ENCODE measurements at regions not wholly inside any gene's neighbourhood (a gene's known extent, or its start where the extent isn't known, plus 50 kb on each side); places are given as distances from the start of the nearest gene placed in this dataset.

DNA sequence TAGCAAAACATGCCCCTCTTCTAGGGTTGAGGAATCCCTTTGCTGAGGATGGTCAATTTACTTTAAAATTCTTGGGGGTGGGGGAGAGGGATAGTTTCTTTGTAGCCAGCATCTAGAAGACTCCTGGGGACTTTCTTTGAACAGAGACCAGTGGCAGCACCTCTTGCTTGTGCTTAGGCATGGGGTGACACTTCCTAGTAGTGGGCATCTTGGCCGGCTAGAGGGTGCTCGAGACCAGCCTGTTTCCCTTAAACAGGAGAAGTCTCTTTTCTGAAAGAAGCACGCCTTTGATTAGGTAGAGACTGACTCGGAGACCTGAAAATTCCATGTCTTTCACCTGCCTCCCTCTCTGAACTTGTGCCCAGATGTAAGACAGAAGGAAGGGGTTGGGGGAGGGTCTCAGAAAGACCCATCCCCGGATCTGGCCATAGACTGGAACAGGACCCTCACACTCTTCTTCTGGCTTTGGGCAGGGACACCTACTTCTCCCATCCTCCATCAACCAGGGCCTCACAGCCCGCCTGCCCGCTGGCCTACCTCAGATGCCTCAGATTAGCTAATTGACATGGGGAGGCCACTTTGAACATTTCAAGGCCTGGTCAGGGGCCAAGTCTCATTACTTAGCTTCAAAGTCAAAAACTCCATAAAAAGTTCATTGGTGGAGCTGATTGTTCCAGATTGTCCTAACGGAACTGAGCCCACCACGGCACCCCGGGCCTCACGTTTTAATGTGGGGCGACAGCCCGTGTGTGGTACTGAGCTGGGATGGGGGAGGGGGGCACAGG, 172.2 kb downstream of the CDC5L start:
- no peak for DNase-seq (ENCODE audit: low read depth, low spot score)

DNA sequence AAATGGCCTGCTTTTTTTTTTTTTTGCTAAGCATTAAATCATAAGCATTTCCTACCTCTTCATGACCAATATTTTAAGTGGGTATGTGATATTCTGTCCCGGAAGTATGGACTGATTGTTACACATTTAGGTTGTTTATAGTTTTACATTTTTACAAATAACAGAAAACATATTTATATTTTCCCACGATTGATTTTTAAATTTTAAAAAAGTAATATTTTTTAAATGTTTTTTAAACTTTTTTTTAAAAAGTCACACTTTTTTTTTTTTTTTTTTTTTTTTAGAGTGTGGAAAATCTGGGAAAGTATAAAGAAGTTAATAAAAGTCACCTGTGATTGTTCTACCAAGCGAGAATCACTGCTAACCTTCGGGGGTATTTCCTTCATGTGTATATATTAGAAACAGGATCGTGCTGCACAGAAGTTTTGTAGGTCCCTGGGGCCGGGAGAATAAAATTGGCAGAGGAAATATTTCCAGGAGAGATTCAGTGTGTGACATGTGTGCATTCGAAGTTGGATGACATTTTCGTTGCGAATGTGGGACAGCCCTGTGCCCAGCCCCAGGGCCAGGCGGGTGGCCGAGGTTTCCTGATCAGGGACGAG, 173.1 kb downstream of the CDC5L start:
- DNase-seq (ENCODE audit: low read depth, low spot score): no peak

- no peak for DNase-seq (ENCODE audit: low read depth, low spot score)
Observed at GRCh38 chr6:44561060-44561623, 173.6 kb downstream of the CDC5L start.

GRCh38 chr6:44561832-44562665, 174.5 kb downstream of the CDC5L start:
- no peak for DNase-seq (ENCODE audit: low read depth, low spot score)

- DNase-seq (ENCODE audit: low read depth, low spot score): no peak
Observed at GRCh38 chr6:44563397-44563796, 175.9 kb downstream of the CDC5L start.

DNA sequence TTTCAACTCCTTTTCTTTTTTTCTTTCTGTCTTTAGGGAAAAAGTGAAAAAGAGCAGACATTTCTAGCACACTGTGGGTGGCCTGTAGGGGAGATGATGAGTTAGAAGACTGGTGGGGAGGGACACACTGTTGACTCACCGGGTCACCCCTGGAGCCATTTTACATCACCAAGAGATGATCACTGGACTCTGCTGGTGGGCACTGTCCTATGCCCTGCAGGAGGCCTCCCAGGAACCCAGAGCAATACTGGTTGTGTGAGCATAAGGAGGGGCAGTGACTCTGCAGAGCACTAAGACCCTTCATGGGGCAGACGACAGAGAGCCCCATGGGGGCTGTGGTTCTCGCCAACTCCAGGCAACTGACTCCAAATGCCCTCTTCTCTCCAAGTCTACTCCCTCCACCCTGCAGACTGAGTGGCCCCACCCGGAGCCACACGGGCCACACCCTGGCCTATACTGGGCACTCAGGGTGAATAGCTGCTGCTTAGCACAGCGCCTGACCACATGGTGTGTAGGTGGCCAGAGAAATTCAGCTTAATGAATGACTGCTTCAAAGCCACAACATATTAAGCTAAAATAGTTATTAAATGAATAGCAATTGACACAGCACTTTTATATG, 177.5 kb downstream of the CDC5L start:
- no peak for DNase-seq (ENCODE audit: low read depth, low spot score)

GRCh38 chr6:44567406-44567805, 179.9 kb downstream of the CDC5L start:
- DNase-seq (ENCODE audit: low read depth, low spot score): no peak

DNA sequence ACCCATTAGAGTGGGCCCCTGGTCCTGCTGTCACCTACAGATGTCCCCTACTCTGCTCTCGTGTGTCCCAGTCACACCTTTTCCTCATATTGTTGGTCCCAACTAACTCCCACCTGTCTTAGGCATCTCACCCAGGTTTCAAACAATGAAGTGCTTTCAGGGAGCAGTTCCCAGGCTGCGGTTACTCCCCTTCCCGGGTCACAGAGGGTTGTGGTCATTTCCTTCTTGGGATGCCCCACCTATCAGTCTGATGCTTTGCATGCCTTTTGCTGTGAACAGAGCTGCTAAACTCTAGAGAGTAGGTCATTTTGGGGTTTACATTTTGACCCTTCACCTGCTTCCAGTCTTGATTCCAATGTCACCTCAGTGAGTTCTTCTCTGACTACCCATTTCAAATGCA, 181.6 kb downstream of the CDC5L start:
- DNase-seq (ENCODE audit: low read depth, low spot score): no peak

- DNase-seq (ENCODE audit: low read depth, low spot score): no peak
Observed at GRCh38 chr6:44569931-44570385, 182.5 kb downstream of the CDC5L start.

DNA sequence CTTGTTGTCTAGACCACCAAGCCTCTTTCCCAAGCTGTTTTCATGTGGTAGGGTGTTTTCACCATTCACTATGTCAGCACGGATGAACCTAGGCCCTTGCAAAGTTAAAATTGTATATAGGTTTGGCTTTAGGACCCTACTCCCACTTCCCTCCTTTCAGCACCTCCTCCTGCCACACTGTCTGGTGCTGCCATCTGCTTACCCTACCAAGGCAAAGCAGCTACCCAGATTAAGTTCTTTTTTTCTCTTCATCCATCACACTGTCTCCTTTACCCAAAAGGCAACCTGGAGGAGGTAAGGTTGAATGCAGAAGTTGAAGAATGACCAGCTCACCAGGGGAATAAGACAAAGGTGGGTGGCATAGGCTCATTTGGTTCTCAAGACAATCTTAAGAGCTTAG, 184.0 kb downstream of the CDC5L start:
- DNase-seq (ENCODE audit: low read depth, low spot score): no peak

GRCh38 chr6:44572346-44572745, 184.8 kb downstream of the CDC5L start:
- DNase-seq (ENCODE audit: low read depth, low spot score): no peak

- DNase-seq (ENCODE audit: low read depth, low spot score): no peak
Observed at GRCh38 chr6:44575644-44576043, 188.1 kb downstream of the CDC5L start.

DNA sequence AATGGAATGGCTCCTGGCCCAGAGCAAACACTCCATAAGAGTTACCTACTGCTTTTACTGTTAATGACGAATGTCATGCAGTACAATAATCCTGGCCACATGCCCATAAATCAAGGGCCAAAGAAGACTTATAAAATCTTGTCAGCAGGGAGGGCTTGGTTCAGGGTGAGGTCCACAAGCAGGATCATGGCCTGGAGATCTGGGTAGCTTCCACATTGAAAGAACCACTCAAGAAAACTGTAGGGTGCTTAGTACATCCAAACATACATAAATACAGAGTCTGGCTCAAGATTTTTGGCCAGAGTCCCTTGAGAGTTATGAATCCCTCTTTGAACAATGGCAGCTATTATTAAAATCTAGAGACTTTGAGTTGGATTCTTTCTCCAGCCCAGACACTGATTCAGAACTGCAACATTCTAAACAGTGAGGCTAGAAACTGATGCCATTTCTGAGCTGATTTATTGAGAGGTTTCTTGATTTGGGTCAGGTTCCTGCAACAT, 188.7 kb downstream of the CDC5L start:
- no peak for DNase-seq (ENCODE audit: low read depth, low spot score)

- DNase-seq (ENCODE audit: low read depth, low spot score): no peak
Observed at GRCh38 chr6:44580901-44581300, 193.4 kb downstream of the CDC5L start.

GRCh38 chr6:44582930-44583329, 195.4 kb downstream of the CDC5L start:
- DNase-seq (ENCODE audit: low read depth, low spot score): no peak

GRCh38 chr6:44590471-44590870, 203.0 kb downstream of the CDC5L start:
- no peak for DNase-seq (ENCODE audit: low read depth, low spot score)

DNA sequence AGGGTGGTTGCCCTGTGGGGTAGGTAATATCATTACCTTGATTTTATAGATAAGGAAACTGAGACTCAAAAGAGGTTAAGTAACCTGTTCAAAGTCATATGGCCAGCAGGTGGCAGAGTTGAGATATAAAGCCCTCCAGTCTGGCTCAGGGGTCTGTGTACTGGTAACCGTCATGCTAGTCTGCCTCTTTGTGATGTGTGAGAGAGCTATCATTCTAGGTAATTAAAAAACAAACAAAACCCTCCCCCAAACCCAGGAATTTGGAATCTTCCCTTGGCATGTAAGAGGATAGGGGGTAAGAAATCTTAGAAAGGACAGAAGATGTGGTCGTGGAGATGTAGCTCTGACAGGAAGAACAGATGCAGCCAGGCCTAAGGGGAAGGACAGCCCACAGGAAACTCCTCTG, 206.0 kb downstream of the CDC5L start:
- peak; percentile 32 for DNase-seq (ENCODE audit: low read depth, low spot score)

DNA sequence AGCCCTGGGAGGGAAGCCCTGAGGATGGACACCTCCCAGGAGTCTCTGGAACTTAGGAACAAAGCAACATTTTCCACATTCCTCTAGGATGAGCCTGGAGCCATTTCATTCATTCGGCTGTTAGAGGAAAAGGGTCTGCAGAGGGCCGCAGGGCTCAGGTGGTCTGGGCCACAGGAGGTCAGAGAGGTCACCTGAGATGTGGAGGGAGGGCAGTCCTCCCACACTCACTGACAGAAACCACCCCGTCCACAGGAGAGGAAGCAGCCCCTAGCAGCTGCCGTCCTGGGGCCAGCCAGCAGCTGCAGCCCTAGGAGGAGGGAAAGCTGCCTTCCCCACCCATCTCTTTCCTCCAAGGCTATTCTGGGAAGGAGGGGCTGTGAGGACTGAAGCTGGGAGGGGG, 207.0 kb downstream of the CDC5L start:
- no peak for DNase-seq (ENCODE audit: low read depth, low spot score)

DNA sequence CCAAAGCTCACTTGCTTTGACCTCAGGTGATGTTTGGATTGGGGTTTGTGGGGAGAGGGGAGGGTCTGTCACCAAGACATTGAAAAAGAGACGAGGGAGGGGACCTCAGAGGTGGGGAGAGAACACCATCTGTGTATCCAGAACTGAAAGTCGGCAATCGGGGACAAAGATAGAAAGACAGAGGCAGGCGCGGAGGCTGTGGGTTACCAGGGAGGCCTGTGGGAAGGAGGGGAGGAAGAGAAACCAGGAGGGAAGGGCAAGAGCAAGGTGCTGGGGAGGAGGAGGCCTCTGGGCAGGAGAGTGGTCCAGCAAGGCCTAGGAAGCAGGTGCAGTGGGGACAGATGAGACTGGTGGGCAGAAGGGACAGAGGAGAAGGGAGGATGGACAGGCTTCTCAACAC, 211.2 kb downstream of the CDC5L start:
- no peak for DNase-seq (ENCODE audit: low read depth, low spot score)

DNA sequence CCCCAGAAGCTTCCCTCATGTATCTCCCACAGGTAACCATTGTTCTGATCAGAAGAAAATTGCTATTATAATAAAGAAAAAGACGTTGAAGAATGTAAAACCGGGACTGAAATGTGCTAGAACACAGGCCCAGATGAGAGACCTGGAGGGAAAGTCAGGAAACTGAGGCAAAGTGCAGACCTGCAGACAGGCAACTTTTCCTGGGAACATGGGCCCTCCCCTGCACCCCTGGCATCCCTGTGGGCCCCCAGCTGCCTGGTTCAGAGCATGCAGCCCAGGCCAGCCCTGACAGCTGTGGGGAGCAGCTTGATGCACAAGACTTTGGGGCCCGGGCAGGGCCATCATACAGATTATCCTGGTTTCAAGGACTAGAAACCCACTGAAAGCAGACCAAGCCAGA, 212.2 kb downstream of the CDC5L start:
- no peak for DNase-seq (ENCODE audit: low read depth, low spot score)

GRCh38 chr6:44603044-44603686, 215.7 kb downstream of the CDC5L start:
- no peak for DNase-seq (ENCODE audit: low read depth, low spot score)

All from pulmonary artery endothelial cell (primary cell).